GM19193 (cell line): ENCODE measurements at regions not wholly inside any gene's neighbourhood (a gene's known extent, or its start where the extent isn't known, plus 50 kb on each side); places are given as distances from the start of the nearest gene placed in this dataset.

Experiments
- POLR2A ChIP-seq: IDR thresholded peaks from 4 replicates; pipeline ENCODE4 v1.6.1; 2011; ENCODE audit not compliant: insufficient read depth, insufficient read length; ENCODE audit errors: extremely low read depth

DNA sequence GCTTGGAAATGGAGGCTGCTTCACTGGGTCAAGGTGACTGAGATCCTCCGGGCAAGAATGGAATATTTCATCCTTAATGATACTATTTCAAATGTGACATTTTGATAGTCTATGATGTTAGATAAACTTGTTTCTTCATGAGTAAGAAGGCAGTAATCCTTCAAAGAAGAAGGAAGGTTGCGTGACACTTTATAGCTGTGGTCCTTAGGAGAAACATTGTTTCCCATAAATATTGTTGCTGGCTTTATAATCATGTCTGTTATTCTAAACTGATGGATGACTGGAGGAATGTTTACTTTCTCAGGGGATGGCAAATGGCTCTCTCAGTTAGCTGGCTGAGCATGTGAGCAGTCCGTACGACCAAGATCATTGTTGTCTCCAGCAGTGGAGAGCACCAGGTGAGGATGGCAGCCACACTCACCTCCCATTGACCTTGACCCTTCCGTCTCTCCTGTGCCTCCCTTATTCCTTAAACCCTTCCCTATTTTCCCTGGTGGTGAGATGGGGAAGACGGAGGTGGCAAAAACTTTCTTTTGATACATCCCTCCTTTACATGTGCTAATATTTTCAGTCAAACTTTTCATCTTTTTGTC, 171.2 kb upstream of the OLIG3 start:
- no peak for TF ChIP-seq POLR2A

DNA sequence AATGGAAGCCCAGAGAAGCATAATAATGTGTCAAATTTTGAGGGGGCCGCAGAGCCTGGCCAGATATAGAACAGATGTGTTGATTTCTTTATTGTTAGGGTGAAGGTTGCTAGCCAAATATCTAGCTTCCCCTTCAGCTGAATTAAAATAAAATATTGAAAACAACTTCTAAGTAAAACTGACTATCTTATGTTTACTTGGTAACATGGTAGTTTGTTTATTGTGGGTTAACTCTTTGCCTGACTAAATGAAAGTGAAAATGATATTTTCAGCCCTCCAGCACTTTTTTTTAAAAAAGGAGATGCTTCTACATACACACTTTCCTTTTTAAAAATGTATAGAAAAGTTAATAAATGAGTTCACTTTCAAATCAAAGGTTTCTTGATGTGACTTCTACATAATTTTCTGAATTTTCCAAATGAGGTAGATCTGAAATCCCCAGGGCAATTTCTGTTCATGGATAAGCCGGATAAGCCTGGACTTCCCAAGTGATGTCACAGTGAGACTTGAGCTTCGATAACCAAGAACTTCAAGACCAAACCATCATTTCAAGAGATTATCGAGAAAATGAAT, 172.1 kb upstream of the OLIG3 start:
- TF ChIP-seq POLR2A, result no peak

DNA sequence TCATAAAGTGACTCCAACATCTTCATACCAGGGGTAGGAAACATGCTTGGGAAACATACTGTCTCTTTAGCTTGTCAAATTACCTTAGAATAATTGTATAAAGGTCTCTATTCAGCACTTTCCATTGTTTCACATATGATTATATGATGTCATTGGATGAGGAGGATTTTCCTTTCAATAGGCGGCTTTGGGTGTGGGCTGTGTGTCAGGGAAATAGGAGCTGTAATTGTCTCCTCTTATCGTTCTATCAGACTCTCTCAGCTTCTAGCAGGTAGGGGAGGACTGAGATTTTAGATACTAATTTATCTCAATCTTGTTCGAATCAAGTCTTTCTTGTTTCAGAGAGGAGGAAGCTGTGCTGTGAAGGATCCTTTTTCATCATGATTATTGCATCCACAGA, 179.4 kb upstream of the OLIG3 start:
- no peak for TF ChIP-seq POLR2A

DNA sequence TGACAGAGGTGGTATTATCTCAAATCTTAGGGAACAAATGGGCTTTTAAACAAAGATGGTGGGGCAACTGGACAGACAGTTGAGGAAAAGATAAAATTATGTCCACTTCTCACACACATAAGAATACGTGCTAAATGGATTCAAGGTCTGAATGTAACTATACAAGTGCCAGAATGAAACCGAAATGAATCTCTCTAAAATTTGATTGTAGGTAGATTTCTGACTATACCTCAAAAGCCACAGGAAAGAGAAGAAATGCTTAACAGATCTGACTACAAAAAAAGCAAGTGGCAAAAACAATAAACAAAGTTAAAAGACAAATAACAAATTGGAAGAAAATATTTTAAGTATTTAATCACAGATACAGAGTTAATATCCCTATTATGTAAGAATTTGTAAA, 182.7 kb upstream of the OLIG3 start:
- no peak for TF ChIP-seq POLR2A

DNA sequence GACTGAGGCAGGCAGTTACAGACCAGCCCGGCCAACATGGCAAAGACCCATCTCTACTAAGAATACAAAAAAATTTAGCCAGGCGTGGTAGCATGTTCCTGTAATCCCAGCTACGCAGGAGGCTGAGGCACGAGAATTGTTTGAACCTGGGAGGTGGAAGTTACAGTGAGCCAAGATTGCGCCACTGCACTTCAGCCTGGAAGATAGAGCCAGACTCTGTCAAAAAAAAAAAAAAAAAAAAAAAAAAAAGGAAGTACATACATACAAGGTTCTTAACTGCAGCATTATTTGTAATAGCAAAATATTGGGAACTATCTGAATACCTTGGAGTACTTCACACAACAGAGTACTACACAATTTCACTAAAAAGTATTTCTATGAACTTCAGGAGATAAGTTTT, 183.5 kb upstream of the OLIG3 start:
- no peak for TF ChIP-seq POLR2A

DNA sequence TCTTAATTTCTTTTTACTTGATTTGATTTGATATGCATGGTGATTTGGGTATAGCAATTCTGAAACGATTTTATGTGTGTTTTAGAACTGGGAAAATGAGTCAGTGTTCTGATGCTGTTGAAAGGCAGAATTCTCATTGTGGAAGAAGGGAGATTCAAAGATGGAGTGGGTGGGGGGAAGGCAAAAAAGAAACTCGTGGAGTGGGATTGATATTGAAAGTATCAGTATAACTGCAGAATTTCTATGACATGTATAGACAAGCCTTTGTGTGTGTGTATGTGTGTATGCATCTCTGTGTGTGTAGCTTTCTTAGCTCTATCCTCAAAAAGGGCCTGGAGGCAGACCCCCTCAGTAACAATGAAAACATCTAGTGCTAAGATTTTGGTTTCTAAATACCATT, 184.3 kb upstream of the OLIG3 start:
- TF ChIP-seq POLR2A, result no peak

- TF ChIP-seq POLR2A, result no peak
Observed at GRCh38 chr6:137680705-137681346, 186.2 kb upstream of the TNFAIP3 start.

DNA sequence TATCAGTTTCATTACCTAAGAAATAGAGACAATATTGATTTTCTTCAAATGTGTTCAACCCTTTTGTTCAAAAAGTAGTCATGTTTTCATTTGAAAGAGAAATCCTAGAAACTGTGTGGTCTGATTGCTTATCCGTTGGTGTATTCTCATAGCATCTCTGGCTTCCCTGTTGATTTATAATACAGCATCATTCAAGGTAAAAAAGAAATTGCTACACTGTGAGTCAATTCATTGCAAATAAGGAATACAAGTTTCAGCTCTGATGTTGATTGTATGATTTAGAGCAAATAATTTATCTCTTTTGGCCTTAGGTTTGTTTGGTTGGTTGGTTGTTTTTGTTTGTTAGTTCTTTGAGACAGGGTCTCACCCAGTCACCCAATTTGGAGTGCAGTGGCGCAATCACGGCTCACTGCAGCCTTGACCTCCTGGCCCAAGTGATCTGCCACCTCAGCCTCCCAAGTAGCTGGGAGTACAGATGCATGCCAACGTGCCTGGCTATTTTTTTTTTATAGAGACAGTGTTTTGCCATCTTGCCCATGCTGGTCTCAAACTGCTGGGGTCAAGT, 185.5 kb upstream of the TNFAIP3 start:
- no peak for TF ChIP-seq POLR2A

GRCh38 chr6:137683916-137684315, 183.1 kb upstream of the TNFAIP3 start:
- TF ChIP-seq POLR2A, result no peak

DNA sequence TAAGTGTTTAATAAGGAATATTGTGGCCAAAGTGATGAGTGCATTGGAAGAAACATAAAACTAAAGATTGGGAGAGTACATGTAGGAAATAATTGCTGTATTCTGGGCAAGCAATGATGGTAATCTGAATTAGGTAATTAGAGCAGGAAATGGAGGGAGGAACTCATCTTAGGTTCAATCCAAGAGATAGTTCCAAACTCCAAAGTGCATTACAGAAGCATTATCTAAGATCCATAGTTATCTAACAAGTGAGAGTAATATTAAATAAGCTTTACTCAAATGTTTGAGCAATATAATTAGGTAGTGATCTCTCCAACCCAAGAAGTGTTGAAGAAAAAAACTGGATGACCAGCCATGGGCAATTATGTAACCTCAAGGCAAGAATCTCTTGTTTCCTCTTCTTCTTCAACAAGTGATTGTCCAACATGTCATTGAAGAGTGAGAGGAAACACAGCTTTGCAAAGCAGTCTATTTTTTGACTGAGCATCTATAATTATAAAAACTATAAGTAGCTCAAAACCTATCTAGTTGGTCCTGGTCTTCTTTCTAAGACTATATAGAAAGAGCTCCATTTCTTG, 181.2 kb upstream of the TNFAIP3 start:
- no peak for TF ChIP-seq POLR2A

- no peak for TF ChIP-seq POLR2A
Observed at GRCh38 chr6:137687818-137688217, 179.2 kb upstream of the TNFAIP3 start.

DNA sequence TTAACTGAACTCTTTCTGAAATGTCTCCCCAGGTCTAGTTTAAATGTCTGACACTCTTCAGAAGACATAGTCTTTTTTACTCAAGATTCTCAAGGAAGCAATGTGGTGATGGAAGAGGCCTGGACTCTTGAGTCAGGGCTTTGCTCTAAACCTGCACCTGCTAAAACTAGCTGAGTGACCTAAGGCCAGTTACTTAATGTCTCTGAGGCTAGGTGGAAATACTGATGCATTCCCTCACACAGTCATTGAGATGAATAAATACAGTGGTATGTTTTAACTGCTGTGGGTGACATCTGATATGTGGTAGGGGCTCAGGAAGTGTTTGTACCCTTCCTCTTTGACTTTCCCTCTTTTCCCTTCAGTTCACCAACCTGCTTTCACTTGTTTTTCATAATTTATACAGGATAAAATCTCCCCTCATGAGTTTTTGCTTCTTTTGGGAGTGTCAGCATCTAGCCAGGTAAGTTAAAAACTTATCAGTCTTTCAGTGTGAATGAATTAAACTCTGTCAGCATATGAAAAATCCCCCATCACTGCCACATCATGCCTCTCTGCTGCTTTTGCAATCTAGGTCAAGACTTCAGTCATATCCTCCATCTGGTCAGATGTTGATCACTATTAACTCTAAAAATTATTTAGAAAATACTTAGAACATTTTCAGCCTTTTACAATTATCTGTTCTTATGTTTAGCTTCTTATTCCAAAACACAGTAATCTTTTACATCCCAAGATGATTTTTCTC, 178.7 kb upstream of the TNFAIP3 start:
- TF ChIP-seq POLR2A, result no peak

DNA sequence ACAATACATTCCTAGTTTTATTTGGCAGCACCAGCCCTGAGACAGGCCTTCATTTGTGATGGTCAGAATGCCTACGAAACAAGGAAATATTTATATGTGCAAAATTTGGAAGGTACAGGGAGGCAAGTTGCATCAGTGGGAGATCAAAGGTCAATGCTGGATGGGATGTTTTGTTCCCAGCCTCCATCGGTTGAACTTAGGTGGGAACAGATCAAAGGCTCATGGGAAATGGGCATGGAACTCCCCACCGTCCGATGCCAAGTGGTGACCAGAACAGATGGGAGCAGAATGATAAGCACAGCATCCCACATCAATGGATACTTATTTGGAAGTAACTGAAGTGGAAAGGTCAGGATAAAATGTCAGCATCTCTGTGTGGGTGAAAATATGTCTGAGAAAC, 177.7 kb upstream of the TNFAIP3 start:
- TF ChIP-seq POLR2A, result no peak

GRCh38 chr6:137690034-137690433, 177.0 kb upstream of the TNFAIP3 start:
- no peak for TF ChIP-seq POLR2A

DNA sequence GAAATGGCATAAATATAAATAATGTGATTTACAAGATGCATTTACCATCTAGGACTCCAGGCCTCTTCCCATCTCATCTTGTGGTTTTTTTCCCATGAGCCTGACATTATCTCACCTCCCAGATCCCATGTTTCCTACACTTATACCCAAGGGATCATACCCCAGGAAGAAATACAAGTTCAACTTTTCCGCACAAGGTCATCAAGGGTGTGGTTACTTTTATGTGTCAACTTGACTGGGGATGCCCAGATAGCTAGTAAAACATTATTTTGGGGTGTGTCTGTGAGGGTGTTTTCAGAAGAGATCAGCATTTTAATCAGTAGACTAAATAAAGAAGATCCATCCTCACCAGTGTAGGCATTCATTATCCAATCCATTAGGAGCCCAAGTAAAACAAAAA, 176.3 kb upstream of the TNFAIP3 start:
- TF ChIP-seq POLR2A, result no peak
